ENCODE measurements at regions not wholly inside any gene's neighbourhood (a gene's known extent, or its start where the extent isn't known, plus 50 kb on each side); places are given as distances from the start of the nearest gene placed in this dataset.

- WGBS: 89% methylated on average over 1 of the region's 1 CpG
- Histone ChIP-seq H3K27ac (ENCODE audit: low read depth) (no peak overlapping the region), H3K4me1 (ENCODE audit: insufficient read depth) (no peaks in the 10 kb centered on the region), H3K36me3 (ENCODE audit: insufficient read depth) (no peaks in the 10 kb centered on the region), H3K4me3 (ENCODE audit: low read depth, low read length) (no peak overlapping the region)
- no peak for DNase-seq (ENCODE audit: extremely low spot score)
Measured at GRCh38 chr11:23668324-23668723, 808.0 kb upstream of the CCDC179 start.

GRCh38 chr11:23673366-23673765 lies 813.1 kb upstream of the CCDC179 start:
- Histone ChIP-seq H3K4me3 (ENCODE audit: low read depth, low read length) (no peak overlapping the region), H3K36me3 (ENCODE audit: insufficient read depth) (no peaks in the 10 kb centered on the region), H3K27ac (ENCODE audit: low read depth) (no peak overlapping the region), H3K4me1 (ENCODE audit: insufficient read depth) (no peaks in the 10 kb centered on the region)
- WGBS: 88% methylated on average over 1 of the region's 1 CpG
- no peak for DNase-seq (ENCODE audit: extremely low spot score)

- Histone ChIP-seq H3K4me1 (ENCODE audit: insufficient read depth) (no peaks in the 10 kb centered on the region), H3K4me3 (ENCODE audit: low read depth, low read length) (no peak overlapping the region), H3K36me3 (ENCODE audit: insufficient read depth) (no peaks in the 10 kb centered on the region), H3K27ac (ENCODE audit: low read depth) (no peak overlapping the region)
- no peak for DNase-seq (ENCODE audit: extremely low spot score)
Measured at GRCh38 chr11:23674866-23675265, 814.6 kb upstream of the CCDC179 start.

- 91% methylated on average over 1 of the region's 1 CpG for WGBS
- Histone ChIP-seq H3K36me3 (ENCODE audit: insufficient read depth) (no peaks in the 10 kb centered on the region), H3K4me3 (ENCODE audit: low read depth, low read length) (no peak overlapping the region), H3K27ac (ENCODE audit: low read depth) (no peak overlapping the region), H3K4me1 (ENCODE audit: insufficient read depth) (no peaks in the 10 kb centered on the region)
- no peak for DNase-seq (ENCODE audit: extremely low spot score)
Measured at GRCh38 chr11:23679041-23679440, 817.8 kb upstream of the LUZP2 start.

- Histone ChIP-seq H3K36me3 (ENCODE audit: insufficient read depth) (no peaks in the 10 kb centered on the region), H3K4me3 (ENCODE audit: low read depth, low read length) (no peak overlapping the region), H3K27ac (ENCODE audit: low read depth) (no peak overlapping the region), H3K4me1 (ENCODE audit: insufficient read depth) (no peaks in the 10 kb centered on the region)
- DNase-seq (ENCODE audit: extremely low spot score): no peak
- 96% methylated on average over 10 of the region's 10 CpGs for WGBS
Measured at GRCh38 chr11:23679981-23680380, 816.9 kb upstream of the LUZP2 start.

- H3K4me1 ChIP-seq (ENCODE audit: insufficient read depth): no peaks in the 10 kb centered on the region
- H3K4me3 ChIP-seq (ENCODE audit: low read depth, low read length): no peak overlapping the region
- 96% methylated on average over 20 of the region's 20 CpGs for WGBS
- DNase-seq (ENCODE audit: extremely low spot score): no peak
- no peaks in the 10 kb centered on the region for H3K36me3 ChIP-seq (ENCODE audit: insufficient read depth)
- H3K27ac ChIP-seq (ENCODE audit: low read depth): no peak overlapping the region
Measured at GRCh38 chr11:23680488-23681230, 816.2 kb upstream of the LUZP2 start.

- 43% methylated on average over 2 of the region's 2 CpGs for WGBS
- no peaks in the 10 kb centered on the region for H3K36me3 ChIP-seq (ENCODE audit: insufficient read depth)
- no peak overlapping the region for H3K27ac ChIP-seq (ENCODE audit: low read depth)
- no peak for DNase-seq (ENCODE audit: extremely low spot score)
- H3K4me1 ChIP-seq (ENCODE audit: insufficient read depth): no peaks in the 10 kb centered on the region
- H3K4me3 ChIP-seq (ENCODE audit: low read depth, low read length): no peak overlapping the region
Measured at GRCh38 chr11:23684701-23685100, 812.2 kb upstream of the LUZP2 start.

- H3K27ac ChIP-seq (ENCODE audit: low read depth): no peak overlapping the region
- 35% methylated on average over 3 of the region's 3 CpGs for WGBS
- H3K4me3 ChIP-seq (ENCODE audit: low read depth, low read length): no peak overlapping the region
- DNase-seq (ENCODE audit: extremely low spot score): no peak
- H3K4me1 ChIP-seq (ENCODE audit: insufficient read depth): no peaks in the 10 kb centered on the region
- no peaks in the 10 kb centered on the region for H3K36me3 ChIP-seq (ENCODE audit: insufficient read depth)
Measured at GRCh38 chr11:23687991-23688390, 808.9 kb upstream of the LUZP2 start.

- no peak for DNase-seq (ENCODE audit: extremely low spot score)
- no peaks in the 10 kb centered on the region for H3K36me3 ChIP-seq (ENCODE audit: insufficient read depth)
- H3K4me3 ChIP-seq (ENCODE audit: low read depth, low read length): no peak overlapping the region
- H3K27ac ChIP-seq (ENCODE audit: low read depth): no peak overlapping the region
- no peaks in the 10 kb centered on the region for H3K4me1 ChIP-seq (ENCODE audit: insufficient read depth)
- 60% methylated on average over 4 of the region's 4 CpGs for WGBS
Measured at GRCh38 chr11:23688411-23688810, 808.4 kb upstream of the LUZP2 start.

GRCh38 chr11:23688835-23689234 lies 808.0 kb upstream of the LUZP2 start:
- H3K4me1 ChIP-seq (ENCODE audit: insufficient read depth): no peaks in the 10 kb centered on the region
- H3K36me3 ChIP-seq (ENCODE audit: insufficient read depth): no peaks in the 10 kb centered on the region
- no peak for DNase-seq (ENCODE audit: extremely low spot score)
- 69% methylated on average over 4 of the region's 4 CpGs for WGBS
- no peak overlapping the region for H3K27ac ChIP-seq (ENCODE audit: low read depth)
- no peak overlapping the region for H3K4me3 ChIP-seq (ENCODE audit: low read depth, low read length)

- 80% methylated on average over 5 of the region's 5 CpGs for WGBS
- DNase-seq (ENCODE audit: extremely low spot score): no peak
Measured at GRCh38 chr11:23696688-23697415, 800.0 kb upstream of the LUZP2 start.

GRCh38 chr11:23704183-23704582 lies 792.7 kb upstream of the LUZP2 start:
- H3K27ac ChIP-seq (ENCODE audit: low read depth): no peak overlapping the region
- H3K4me3 ChIP-seq (ENCODE audit: low read depth, low read length): no peak overlapping the region
- 92% methylated on average over 1 of the region's 1 CpG for WGBS
- DNase-seq (ENCODE audit: extremely low spot score): no peak
- no peaks in the 10 kb centered on the region for H3K36me3 ChIP-seq (ENCODE audit: insufficient read depth)
- no peaks in the 10 kb centered on the region for H3K4me1 ChIP-seq (ENCODE audit: insufficient read depth)

More at GRCh38 chr11:23696688-23697415, 800.0 kb upstream of the LUZP2 start:
- H3K36me3 ChIP-seq (ENCODE audit: insufficient read depth): no peaks in the 10 kb centered on the region
- H3K4me1 ChIP-seq (ENCODE audit: insufficient read depth): no peaks in the 10 kb centered on the region
- H3K4me3 ChIP-seq (ENCODE audit: low read depth, low read length): no peak overlapping the region
- no peak overlapping the region for H3K27ac ChIP-seq (ENCODE audit: low read depth)

- no peak overlapping the region for H3K27ac ChIP-seq (ENCODE audit: low read depth)
- DNase-seq (ENCODE audit: extremely low spot score): no peak
- no peaks in the 10 kb centered on the region for H3K36me3 ChIP-seq (ENCODE audit: insufficient read depth)
- no peak overlapping the region for H3K4me3 ChIP-seq (ENCODE audit: low read depth, low read length)
- H3K4me1 ChIP-seq (ENCODE audit: insufficient read depth): no peaks in the 10 kb centered on the region
- WGBS: 90% methylated on average over 1 of the region's 1 CpG
Measured at GRCh38 chr11:23711981-23712380, 784.9 kb upstream of the LUZP2 start.

- Histone ChIP-seq H3K36me3 (ENCODE audit: insufficient read depth) (no peaks in the 10 kb centered on the region), H3K27ac (ENCODE audit: low read depth) (no peak overlapping the region), H3K4me3 (ENCODE audit: low read depth, low read length) (no peak overlapping the region), H3K4me1 (ENCODE audit: insufficient read depth) (no peaks in the 10 kb centered on the region)
- no peak for DNase-seq (ENCODE audit: extremely low spot score)
- WGBS: 94% methylated on average over 3 of the region's 3 CpGs
Measured at GRCh38 chr11:23719016-23719415, 777.8 kb upstream of the LUZP2 start.
